GM23338 (cell line): ENCODE measurements at regions not wholly inside any gene's neighbourhood (a gene's known extent, or its start where the extent isn't known, plus 50 kb on each side); places are given as distances from the start of the nearest gene placed in this dataset.

Source experiments
- ATAC-seq: fragments of 200-7000 bp; cut with Tn5 transposase; 3 replicates; pipeline ENCODE4 v1.9.1; 2020
- DNase-seq: peaks from one replicate; pipeline ENCODE4 v3.0.0-alpha.2; 2015; ENCODE audit warnings: low spot score
- H2AFZ ChIP-seq: fragments of 200-600 bp; sonication (generic); 2 replicates; pipeline ENCODE4 v1.8.0; 2016; ENCODE audit warnings: antibody characterized with exemption, mild to moderate bottlenecking, moderate library complexity
- H3F3A ChIP-seq: fragments of 200-600 bp; sonication (generic); replicated peaks from 2 replicates; pipeline ENCODE4 v1.8.0; 2017; ENCODE audit warnings: antibody characterized with exemption, mixed run types, low read depth
- H3K27ac ChIP-seq: fragments of 200-600 bp; sonication (generic); 2 replicates; pipeline ENCODE4 v1.6.1; 2016; ENCODE audit warnings: low read depth
- H3K27me3 ChIP-seq: fragments of 200-600 bp; sonication (generic); 2 replicates; pipeline ENCODE4 v1.8.0; 2016; ENCODE audit warnings: mild to moderate bottlenecking, mixed run types, moderate library complexity; ENCODE audit not compliant: insufficient read depth
- H3K36me3 ChIP-seq: fragments of 200-600 bp; sonication (generic); 2 replicates; pipeline ENCODE4 v1.8.0; 2016; ENCODE audit warnings: mild to moderate bottlenecking; ENCODE audit not compliant: insufficient read depth
- H3K4me1 ChIP-seq: fragments of 200-600 bp; sonication (generic); 2 replicates; pipeline ENCODE4 v1.8.0; 2016; ENCODE audit warnings: mild to moderate bottlenecking, moderate library complexity; ENCODE audit not compliant: insufficient read depth
- H3K4me2 ChIP-seq: fragments of 200-600 bp; sonication (generic); 2 replicates; pipeline ENCODE4 v1.7.1; 2017; ENCODE audit warnings: mixed run types
- H3K4me3 ChIP-seq: fragments of 200-600 bp; sonication (generic); 2 replicates; pipeline ENCODE4 v1.6.1; 2016; ENCODE audit warnings: mixed run types
- H3K79me2 ChIP-seq: fragments of 200-600 bp; sonication (generic); replicated peaks from 2 replicates; pipeline ENCODE4 v1.8.0; 2017; ENCODE audit warnings: mild to moderate bottlenecking; ENCODE audit not compliant: insufficient read depth
- H3K9me2 ChIP-seq: fragments of 200-600 bp; sonication (generic); 2 replicates; pipeline ENCODE4 v1.8.0; 2017; ENCODE audit not compliant: insufficient read depth
- H4K20me1 ChIP-seq: fragments of 200-600 bp; sonication (generic); replicated peaks from 2 replicates; pipeline ENCODE4 v1.8.0; 2017; ENCODE audit warnings: mild to moderate bottlenecking; ENCODE audit not compliant: insufficient read depth
- H3K27ac Mint-ChIP-seq: 2 replicates; pipeline ENCODE4 v1.8.0; 2020; ENCODE audit warnings: inconsistent platforms, mild to moderate bottlenecking, moderate library complexity, mixed read lengths
- H3K27me3 Mint-ChIP-seq: 3 replicates; pipeline ENCODE4 v1.8.0; 2022; ENCODE audit warnings: low read depth, mild to moderate bottlenecking, moderate library complexity, mixed read lengths, inconsistent platforms; ENCODE audit not compliant: insufficient read depth, poor library complexity
- H3K36me3 Mint-ChIP-seq: 3 replicates; pipeline ENCODE4 v1.8.0; 2021; ENCODE audit warnings: low read depth, mild to moderate bottlenecking, inconsistent platforms, moderate library complexity, mixed read lengths
- H3K4me1 Mint-ChIP-seq: 3 replicates; pipeline ENCODE4 v1.8.0; 2020; ENCODE audit warnings: mild to moderate bottlenecking, inconsistent platforms, mixed read lengths
- H3K4me3 Mint-ChIP-seq: 3 replicates; pipeline ENCODE4 v1.8.0; 2021; ENCODE audit warnings: moderate library complexity, mild to moderate bottlenecking, inconsistent platforms, mixed read lengths
- H3K9me3 Mint-ChIP-seq: 3 replicates; pipeline ENCODE4 v1.8.0; 2020; ENCODE audit warnings: moderate library complexity, mild to moderate bottlenecking, inconsistent platforms, mixed read lengths
- CREB1 ChIP-seq: fragments of 250-450 bp; sonication (Bioruptor Pico); IDR thresholded peaks from 2 replicates; pipeline ENCODE4 v1.5.0; 2020; ENCODE audit warnings: low read depth, mild to moderate bottlenecking, moderate library complexity
- ETS1 ChIP-seq: IDR thresholded peaks from 2 replicates; pipeline ENCODE4 v1.6.1; 2016; ENCODE audit warnings: antibody characterized with exemption
- EZH2 ChIP-seq: fragments of 200-600 bp; sonication (generic); IDR thresholded peaks from one replicate; pipeline ENCODE4 v1.8.0; 2017; ENCODE audit warnings: antibody characterized with exemption, mild to moderate bottlenecking, low read depth; ENCODE audit not compliant: unreplicated experiment
- JUNB ChIP-seq: IDR thresholded peaks from one replicate; pipeline ENCODE4 v1.6.1; 2016; ENCODE audit warnings: antibody characterized with exemption; ENCODE audit not compliant: unreplicated experiment
- POLR2AphosphoS5 ChIP-seq: IDR thresholded peaks from 2 replicates; pipeline ENCODE4 v1.6.1; 2016; ENCODE audit warnings: antibody characterized with exemption, low read depth
- REST ChIP-seq: IDR thresholded peaks from one replicate; pipeline ENCODE4 v1.6.1; 2018; ENCODE audit warnings: antibody characterized with exemption; ENCODE audit not compliant: unreplicated experiment
- STAT1 ChIP-seq: IDR thresholded peaks from one replicate; pipeline ENCODE4 v1.6.1; 2016; ENCODE audit warnings: antibody characterized with exemption; ENCODE audit not compliant: unreplicated experiment
- ZNF114 ChIP-seq: fragments of 250-450 bp; sonication (Bioruptor Pico); IDR thresholded peaks from 2 replicates; pipeline ENCODE4 v1.5.0; 2020; ENCODE audit warnings: mild to moderate bottlenecking, moderate library complexity
- ZNF331 ChIP-seq: fragments of 250-450 bp; sonication (Bioruptor Pico); IDR thresholded peaks from 2 replicates; pipeline ENCODE4 v1.5.0; 2020; ENCODE audit warnings: low read depth, mild to moderate bottlenecking, moderate library complexity
- TF ChIP-seq, protein P1 (sequence below): fragments of 250-450 bp; sonication (Bioruptor Pico); IDR thresholded peaks from 2 replicates; pipeline ENCODE4 v1.5.0; 2020; ENCODE audit warnings: mild to moderate bottlenecking, moderate library complexity

GRCh38 chr9:18014556-18014955 lies 435.7 kb downstream of the SH3GL2 start:
- Histone ChIP-seq H3K27me3 (no peaks in the 10 kb centered on the region), H3K4me1 (no peaks in the 10 kb centered on the region; the same call in 1 of the 2 replicates), H3K9me2 (no peaks in the 10 kb centered on the region), H3K79me2 (no peaks in the 10 kb centered on the region), H4K20me1 (no peaks in the 10 kb centered on the region), H3K27ac (no peak overlapping the region), H3F3A (no peaks in the 10 kb centered on the region), H3K4me2 (no peak overlapping the region), H2AFZ (no peak overlapping the region), H3K4me3 (no peak overlapping the region), H3K36me3 (no peaks in the 10 kb centered on the region)
- Mint-ChIP-seq H3K36me3 (no peaks in the 10 kb centered on the region), H3K27me3 (no peaks in the 10 kb centered on the region), H3K27ac (no peak overlapping the region), H3K4me3 (no peak overlapping the region), H3K9me3 (peaks cover 9% of the 10 kb centered on the region; the same call in 2 of the 3 replicates), H3K4me1 (no peaks in the 10 kb centered on the region)
- no peak for DNase-seq
- no peak for ATAC-seq
- TF ChIP-seq ZNF331 (CRISPR knock-in tag) (no peak), ZNF114 (CRISPR knock-in tag) (no peak), REST (no peak), STAT1 (no peak), CREB1 (no peak), ETS1 (no peak), JUNB (no peak), EZH2 (no peak), POLR2AphosphoS5 (no peak)
- TF ChIP-seq, protein P1, sequence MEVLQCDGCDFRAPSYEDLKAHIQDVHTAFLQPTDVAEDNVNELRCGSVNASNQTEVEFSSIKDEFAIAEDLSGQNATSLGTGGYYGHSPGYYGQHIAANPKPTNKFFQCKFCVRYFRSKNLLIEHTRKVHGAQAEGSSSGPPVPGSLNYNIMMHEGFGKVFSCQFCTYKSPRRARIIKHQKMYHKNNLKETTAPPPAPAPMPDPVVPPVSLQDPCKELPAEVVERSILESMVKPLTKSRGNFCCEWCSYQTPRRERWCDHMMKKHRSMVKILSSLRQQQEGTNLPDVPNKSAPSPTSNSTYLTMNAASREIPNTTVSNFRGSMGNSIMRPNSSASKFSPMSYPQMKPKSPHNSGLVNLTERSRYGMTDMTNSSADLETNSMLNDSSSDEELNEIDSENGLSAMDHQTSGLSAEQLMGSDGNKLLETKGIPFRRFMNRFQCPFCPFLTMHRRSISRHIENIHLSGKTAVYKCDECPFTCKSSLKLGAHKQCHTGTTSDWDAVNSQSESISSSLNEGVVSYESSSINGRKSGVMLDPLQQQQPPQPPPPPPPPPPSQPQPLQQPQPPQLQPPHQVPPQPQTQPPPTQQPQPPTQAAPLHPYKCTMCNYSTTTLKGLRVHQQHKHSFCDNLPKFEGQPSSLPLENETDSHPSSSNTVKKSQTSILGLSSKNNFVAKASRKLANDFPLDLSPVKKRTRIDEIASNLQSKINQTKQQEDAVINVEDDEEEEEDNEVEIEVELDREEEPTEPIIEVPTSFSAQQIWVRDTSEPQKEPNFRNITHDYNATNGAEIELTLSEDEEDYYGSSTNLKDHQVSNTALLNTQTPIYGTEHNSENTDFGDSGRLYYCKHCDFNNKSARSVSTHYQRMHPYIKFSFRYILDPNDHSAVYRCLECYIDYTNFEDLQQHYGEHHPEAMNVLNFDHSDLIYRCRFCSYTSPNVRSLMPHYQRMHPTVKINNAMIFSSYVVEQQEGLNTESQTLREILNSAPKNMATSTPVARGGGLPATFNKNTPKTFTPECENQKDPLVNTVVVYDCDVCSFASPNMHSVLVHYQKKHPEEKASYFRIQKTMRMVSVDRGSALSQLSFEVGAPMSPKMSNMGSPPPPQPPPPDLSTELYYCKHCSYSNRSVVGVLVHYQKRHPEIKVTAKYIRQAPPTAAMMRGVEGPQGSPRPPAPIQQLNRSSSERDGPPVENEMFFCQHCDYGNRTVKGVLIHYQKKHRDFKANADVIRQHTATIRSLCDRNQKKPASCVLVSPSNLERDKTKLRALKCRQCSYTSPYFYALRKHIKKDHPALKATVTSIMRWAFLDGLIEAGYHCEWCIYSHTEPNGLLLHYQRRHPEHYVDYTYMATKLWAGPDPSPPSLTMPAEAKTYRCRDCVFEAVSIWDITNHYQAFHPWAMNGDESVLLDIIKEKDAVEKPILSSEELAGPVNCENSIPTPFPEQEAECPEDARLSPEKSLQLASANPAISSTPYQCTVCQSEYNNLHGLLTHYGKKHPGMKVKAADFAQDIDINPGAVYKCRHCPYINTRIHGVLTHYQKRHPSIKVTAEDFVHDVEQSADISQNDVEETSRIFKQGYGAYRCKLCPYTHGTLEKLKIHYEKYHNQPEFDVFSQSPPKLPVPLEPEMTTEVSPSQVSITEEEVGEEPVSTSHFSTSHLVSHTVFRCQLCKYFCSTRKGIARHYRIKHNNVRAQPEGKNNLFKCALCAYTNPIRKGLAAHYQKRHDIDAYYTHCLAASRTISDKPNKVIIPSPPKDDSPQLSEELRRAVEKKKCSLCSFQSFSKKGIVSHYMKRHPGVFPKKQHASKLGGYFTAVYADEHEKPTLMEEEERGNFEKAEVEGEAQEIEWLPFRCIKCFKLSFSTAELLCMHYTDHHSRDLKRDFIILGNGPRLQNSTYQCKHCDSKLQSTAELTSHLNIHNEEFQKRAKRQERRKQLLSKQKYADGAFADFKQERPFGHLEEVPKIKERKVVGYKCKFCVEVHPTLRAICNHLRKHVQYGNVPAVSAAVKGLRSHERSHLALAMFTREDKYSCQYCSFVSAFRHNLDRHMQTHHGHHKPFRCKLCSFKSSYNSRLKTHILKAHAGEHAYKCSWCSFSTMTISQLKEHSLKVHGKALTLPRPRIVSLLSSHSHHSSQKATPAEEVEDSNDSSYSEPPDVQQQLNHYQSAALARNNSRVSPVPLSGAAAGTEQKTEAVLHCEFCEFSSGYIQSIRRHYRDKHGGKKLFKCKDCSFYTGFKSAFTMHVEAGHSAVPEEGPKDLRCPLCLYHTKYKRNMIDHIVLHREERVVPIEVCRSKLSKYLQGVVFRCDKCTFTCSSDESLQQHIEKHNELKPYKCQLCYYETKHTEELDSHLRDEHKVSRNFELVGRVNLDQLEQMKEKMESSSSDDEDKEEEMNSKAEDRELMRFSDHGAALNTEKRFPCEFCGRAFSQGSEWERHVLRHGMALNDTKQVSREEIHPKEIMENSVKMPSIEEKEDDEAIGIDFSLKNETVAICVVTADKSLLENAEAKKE (CRISPR knock-in tag): no peak
